ENCODE measurements at regions not wholly inside any gene's neighbourhood (a gene's known extent, or its start where the extent isn't known, plus 50 kb on each side); places are given as distances from the start of the nearest gene placed in this dataset.

GRCh38 chr20:19074356-19074755, 138.1 kb upstream of the SLC24A3 start:
- WGBS, 2 donors: 70 to 75% methylated on average over 1 of the region's 1 CpG
- ATAC-seq (ENCODE audit: insufficient read depth, low FRiP score): no peak
- H3K27me3 ChIP-seq (ENCODE audit: control insufficient read depth in 3 of 3, insufficient read depth in 3 of 3, low read length in 2 of 3): no peaks in the 10 kb centered on the region
- no peak for TF ChIP-seq CTCF (IDR thresholded peaks at IDR 0.05; ENCODE audit: control extremely low read depth, extremely low read depth)
- H3K4me3 ChIP-seq: no peak overlapping the region
- no peak overlapping the region for H3K27ac ChIP-seq (ENCODE audit: low read depth in 1 of 2, low read length in 1 of 2)
- H3K36me3 ChIP-seq (ENCODE audit: control insufficient read depth in 4 of 4, insufficient read depth in 4 of 4, low read length in 4 of 4): no peaks in the 10 kb centered on the region
- no peak overlapping the region for H3K9ac ChIP-seq (ENCODE audit: insufficient read depth in 1 of 2, low read length in 2 of 2)
- peaks cover 0 to 2% (median 0%) of the 10 kb centered on the region in 4 donors for H3K9me3 ChIP-seq (ENCODE audit: control insufficient read depth in 4 of 4, insufficient read depth in 3 of 4, low read length in 3 of 4)
- no peak for DNase-seq
- H3K4me1 ChIP-seq (ENCODE audit: control insufficient read depth in 5 of 5, insufficient read depth in 5 of 5, low read length in 5 of 5): no peaks in the 10 kb centered on the region

- no peaks in the 10 kb centered on the region for H3K27me3 ChIP-seq (ENCODE audit: control insufficient read depth in 3 of 3, insufficient read depth in 3 of 3, low read length in 2 of 3)
- no peak for TF ChIP-seq CTCF (IDR thresholded peaks at IDR 0.05; ENCODE audit: control extremely low read depth, extremely low read depth)
Measured at GRCh38 chr20:19074828-19075516, 137.5 kb upstream of the SLC24A3 start.

GRCh38 chr20:19077370-19078220, 134.8 kb upstream of the SLC24A3 start:
- DNase-seq (no peak), ATAC-seq (ENCODE audit: insufficient read depth, low FRiP score) (no peak)

More at GRCh38 chr20:19074828-19075516, 137.5 kb upstream of the SLC24A3 start:
- Histone ChIP-seq H3K4me3 (no peak overlapping the region), H3K9me3 (ENCODE audit: control insufficient read depth in 4 of 4, insufficient read depth in 3 of 4, low read length in 3 of 4) (peaks cover 0 to 1% (median 0%) of the 10 kb centered on the region in 4 donors), H3K36me3 (ENCODE audit: control insufficient read depth in 4 of 4, insufficient read depth in 4 of 4, low read length in 4 of 4) (no peaks in the 10 kb centered on the region), H3K4me1 (ENCODE audit: control insufficient read depth in 5 of 5, insufficient read depth in 5 of 5, low read length in 5 of 5) (no peaks in the 10 kb centered on the region), H3K27ac (ENCODE audit: low read depth in 1 of 2, low read length in 1 of 2) (no peak overlapping the region), H3K9ac (ENCODE audit: insufficient read depth in 1 of 2, low read length in 2 of 2) (no peak overlapping the region)
- ATAC-seq (ENCODE audit: insufficient read depth, low FRiP score) (peak; percentile 30), DNase-seq (no peak)
- 13 to 33% methylated on average over 8 of the region's 8 CpGs for WGBS, 2 donors

More at GRCh38 chr20:19077370-19078220, 134.8 kb upstream of the SLC24A3 start:
- H3K9me3 ChIP-seq (ENCODE audit: control insufficient read depth in 4 of 4, insufficient read depth in 3 of 4, low read length in 3 of 4): no peaks in the 10 kb centered on the region
- no peaks in the 10 kb centered on the region for H3K4me1 ChIP-seq (ENCODE audit: control insufficient read depth in 5 of 5, insufficient read depth in 5 of 5, low read length in 5 of 5)
- no peak overlapping the region for H3K27ac ChIP-seq (ENCODE audit: low read depth in 1 of 2, low read length in 1 of 2)
- no peak for TF ChIP-seq CTCF (IDR thresholded peaks at IDR 0.05; ENCODE audit: control extremely low read depth, extremely low read depth)
- WGBS, 2 donors: 57 to 60% methylated on average over 5 of the region's 5 CpGs
- no peak overlapping the region for H3K9ac ChIP-seq (ENCODE audit: insufficient read depth in 1 of 2, low read length in 2 of 2)
- H3K36me3 ChIP-seq (ENCODE audit: control insufficient read depth in 4 of 4, insufficient read depth in 4 of 4, low read length in 4 of 4): no peaks in the 10 kb centered on the region
- H3K27me3 ChIP-seq (ENCODE audit: control insufficient read depth in 3 of 3, insufficient read depth in 3 of 3, low read length in 2 of 3): peaks cover 0 to 3% (median 0%) of the 10 kb centered on the region in 3 donors
- H3K4me3 ChIP-seq: no peak overlapping the region
